Lung (tissue), 11 donors: ENCODE measurements at regions not wholly inside any gene's neighbourhood (a gene's known extent, or its start where the extent isn't known, plus 50 kb on each side); places are given as distances from the start of the nearest gene placed in this dataset.

Experiments
- ATAC-seq: fragments of 200-7000 bp; cut with Tn5 transposase; one replicate; pipeline ENCODE4 v1.9.1; 2020; ENCODE audit warnings: moderate number of reproducible peaks; ENCODE audit not compliant: insufficient read depth, low FRiP score
- DNase-seq, 3 donors: peaks; one replicate each; pipeline ENCODE4 v3.0.0-alpha.2; 2013 to 2017
- H3K27ac ChIP-seq, 2 donors: one replicate each; pipeline ENCODE4 v1.5.1; 2013; ENCODE audit warnings: mild to moderate bottlenecking in 2 of 2, moderate library complexity in 2 of 2, control low read depth in 1 of 2, inconsistent platforms in 1 of 2, low read depth in 1 of 2, low read length in 1 of 2
- H3K27me3 ChIP-seq, 3 donors: one replicate each; pipeline ENCODE4 v1.5.1; 2013; ENCODE audit warnings: low read length in 2 of 3; ENCODE audit not compliant: control insufficient read depth in 3 of 3, insufficient read depth in 3 of 3
- H3K36me3 ChIP-seq, 4 donors: one replicate each; pipeline ENCODE4 v1.5.1; 2013; ENCODE audit warnings: low read length in 4 of 4, mild to moderate bottlenecking in 1 of 4, moderate library complexity in 1 of 4; ENCODE audit not compliant: control insufficient read depth in 4 of 4, insufficient read depth in 4 of 4
- H3K4me1 ChIP-seq, 5 donors: one replicate each; pipeline ENCODE4 v1.5.1; 2013; ENCODE audit warnings: low read length in 5 of 5, mild to moderate bottlenecking in 2 of 5, moderate library complexity in 1 of 5; ENCODE audit not compliant: control insufficient read depth in 5 of 5, insufficient read depth in 5 of 5
- H3K4me3 ChIP-seq: one replicate; pipeline ENCODE4 v1.5.1; 2013; ENCODE audit warnings: mild to moderate bottlenecking, control low read depth, moderate library complexity
- H3K9ac ChIP-seq, 2 donors: one replicate each; pipeline ENCODE4 v1.5.1; 2013; ENCODE audit warnings: low read length in 2 of 2, control low read depth in 1 of 2; ENCODE audit not compliant: insufficient read depth in 1 of 2
- H3K9me3 ChIP-seq, 4 donors: one replicate each; pipeline ENCODE4 v1.5.1; 2013; ENCODE audit warnings: low read length in 3 of 4, mild to moderate bottlenecking in 1 of 4, moderate library complexity in 1 of 4; ENCODE audit not compliant: control insufficient read depth in 4 of 4, insufficient read depth in 3 of 4
- WGBS, 2 donors: extraction: QIAGEN DNeasy Blood & Tissue Kit; methylation state at CpG; one replicate each; pipeline ENCODE4 v1.1.7; 2013; 5-methylcytosine and 5-hydroxymethylcytosine counted together
- TF ChIP-seq, protein P1 (sequence below): IDR thresholded peaks from 2 replicates; pipeline ENCODE4 v1.5.1; 2012; ENCODE audit warnings: mild to moderate bottlenecking; ENCODE audit errors: control extremely low read depth, extremely low read depth
- donor health status: control.
- donor health status: control.
- donor health status: Bipolar disorder and iron deficiency.
- donor health status: healthy.
- donor health status: DM: yes; HTN: yes; CAD: no.

DNA sequence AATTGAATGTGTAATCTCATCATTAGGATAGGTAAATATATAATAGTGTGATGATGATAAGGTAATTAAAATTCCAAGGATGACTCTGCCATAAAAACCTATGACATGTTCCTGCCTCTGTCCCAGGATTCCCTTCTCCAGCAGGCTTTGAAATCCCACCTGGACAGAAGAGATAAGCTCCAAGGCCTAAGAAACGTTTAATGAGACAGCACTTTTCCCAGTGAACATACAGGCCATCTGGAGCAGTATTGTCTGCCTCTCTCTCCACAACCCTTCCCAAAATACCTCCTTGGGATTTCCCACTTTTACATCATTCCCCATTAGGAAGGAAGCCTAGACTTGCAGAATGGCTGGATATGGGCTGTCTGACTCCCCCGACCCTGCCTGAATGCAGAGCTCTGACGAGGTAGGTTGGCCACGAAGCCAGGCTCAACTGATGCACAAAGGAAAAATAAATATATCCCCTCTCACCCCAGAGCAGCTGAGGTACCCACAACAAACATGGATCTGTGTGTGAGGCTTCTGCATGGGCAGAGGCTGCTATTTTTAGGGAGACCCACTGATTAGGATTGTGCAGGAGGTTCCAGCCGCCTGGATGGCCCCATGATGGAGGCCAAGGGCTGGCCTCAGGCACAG, 71.0 kb downstream of the TMPRSS5 start:
- H3K9me3 ChIP-seq = peaks cover 0 to 8% (median 2%) of the 10 kb centered on the region in 4 donors
- no peak overlapping the region for H3K4me3 ChIP-seq
- WGBS, 2 donors = 66 to 69% methylated on average over 5 of the region's 5 CpGs
- H3K27me3 ChIP-seq = no peaks in the 10 kb centered on the region
- no peaks in the 10 kb centered on the region for H3K4me1 ChIP-seq
- H3K27ac ChIP-seq = no peak overlapping the region
- no peaks in the 10 kb centered on the region for H3K36me3 ChIP-seq
- DNase-seq (no peak), ATAC-seq (no peak)
- H3K9ac ChIP-seq = no peak overlapping the region
- TF ChIP-seq, protein P1, sequence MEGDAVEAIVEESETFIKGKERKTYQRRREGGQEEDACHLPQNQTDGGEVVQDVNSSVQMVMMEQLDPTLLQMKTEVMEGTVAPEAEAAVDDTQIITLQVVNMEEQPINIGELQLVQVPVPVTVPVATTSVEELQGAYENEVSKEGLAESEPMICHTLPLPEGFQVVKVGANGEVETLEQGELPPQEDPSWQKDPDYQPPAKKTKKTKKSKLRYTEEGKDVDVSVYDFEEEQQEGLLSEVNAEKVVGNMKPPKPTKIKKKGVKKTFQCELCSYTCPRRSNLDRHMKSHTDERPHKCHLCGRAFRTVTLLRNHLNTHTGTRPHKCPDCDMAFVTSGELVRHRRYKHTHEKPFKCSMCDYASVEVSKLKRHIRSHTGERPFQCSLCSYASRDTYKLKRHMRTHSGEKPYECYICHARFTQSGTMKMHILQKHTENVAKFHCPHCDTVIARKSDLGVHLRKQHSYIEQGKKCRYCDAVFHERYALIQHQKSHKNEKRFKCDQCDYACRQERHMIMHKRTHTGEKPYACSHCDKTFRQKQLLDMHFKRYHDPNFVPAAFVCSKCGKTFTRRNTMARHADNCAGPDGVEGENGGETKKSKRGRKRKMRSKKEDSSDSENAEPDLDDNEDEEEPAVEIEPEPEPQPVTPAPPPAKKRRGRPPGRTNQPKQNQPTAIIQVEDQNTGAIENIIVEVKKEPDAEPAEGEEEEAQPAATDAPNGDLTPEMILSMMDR = no peak

DNA sequence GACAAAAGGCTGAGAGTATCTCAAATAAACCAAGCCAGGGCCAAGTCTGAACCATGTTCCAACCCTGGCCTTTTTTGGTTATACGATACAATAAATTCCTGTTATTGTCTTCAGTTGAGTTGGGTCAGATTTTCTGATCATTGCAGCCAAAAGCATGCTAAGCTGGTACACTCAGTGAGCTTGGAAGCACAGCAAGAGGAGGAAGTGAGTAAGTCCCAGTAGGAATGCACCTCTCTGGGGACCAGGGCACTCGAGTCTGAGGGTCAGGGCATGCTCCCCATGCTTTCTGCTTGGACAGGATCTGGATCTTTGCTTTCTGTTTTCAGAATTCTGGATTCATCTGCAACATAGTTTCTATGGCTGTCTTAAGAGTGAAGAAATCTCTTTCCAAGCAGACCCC, 73.1 kb downstream of the TMPRSS5 start:
- Histone ChIP-seq H3K4me3 (no peak overlapping the region), H3K9me3 (peaks cover 0 to 8% (median 2%) of the 10 kb centered on the region in 4 donors), H3K4me1 (no peaks in the 10 kb centered on the region), H3K27ac (no peak overlapping the region), H3K9ac (no peak overlapping the region), H3K36me3 (no peaks in the 10 kb centered on the region), H3K27me3 (no peaks in the 10 kb centered on the region)
- DNase-seq = no peak
- no peak for ATAC-seq
- WGBS, 2 donors = 61 to 64% methylated on average over 2 of the region's 2 CpGs
- TF ChIP-seq, protein P1 = no peak

DNA sequence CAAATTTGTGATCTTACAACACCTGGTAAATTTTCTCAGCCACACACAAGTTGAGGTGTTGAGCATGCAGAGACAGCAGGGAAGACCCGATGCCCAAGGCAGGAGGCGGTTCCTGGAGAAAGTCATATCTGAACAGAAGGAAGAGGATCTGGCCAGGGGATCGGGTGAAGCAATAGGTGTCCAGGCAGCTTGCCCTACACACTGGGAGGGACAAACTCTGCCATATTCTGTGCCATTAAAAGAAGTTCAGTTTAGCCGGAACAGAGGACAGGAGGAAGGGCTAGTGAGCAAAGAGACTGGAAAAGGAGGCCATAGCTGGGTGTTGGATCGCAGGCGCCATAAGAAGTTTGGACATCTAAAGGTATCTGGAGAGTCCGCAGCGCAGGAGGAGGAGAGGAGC, 76.5 kb downstream of the TMPRSS5 start:
- no peak for ATAC-seq

More for the DNA sequence above, 76.5 kb downstream of the TMPRSS5 start:
- Histone ChIP-seq H3K27ac (no peak overlapping the region), H3K4me1 (no peaks in the 10 kb centered on the region), H3K4me3 (no peak overlapping the region), H3K9me3 (no peaks in the 10 kb centered on the region), H3K9ac (no peak overlapping the region), H3K27me3 (no peaks in the 10 kb centered on the region), H3K36me3 (no peaks in the 10 kb centered on the region)
- TF ChIP-seq, protein P1 = no peak
- DNase-seq = no peak
- 87 to 90% methylated on average over 8 of the region's 8 CpGs for WGBS, 2 donors
